GM12873 (cell line): ENCODE measurements at regions not wholly inside any gene's neighbourhood (a gene's known extent, or its start where the extent isn't known, plus 50 kb on each side); places are given as distances from the start of the nearest gene placed in this dataset.

Source experiments
- CTCF ChIP-seq: IDR thresholded peaks from 2 replicates; pipeline ENCODE4 v1.5.1; 2012; ENCODE audit warnings: low read depth, mild to moderate bottlenecking, moderate library complexity, low read length, control low read depth; ENCODE audit not compliant: insufficient read depth; ENCODE audit errors: missing control alignments

DNA sequence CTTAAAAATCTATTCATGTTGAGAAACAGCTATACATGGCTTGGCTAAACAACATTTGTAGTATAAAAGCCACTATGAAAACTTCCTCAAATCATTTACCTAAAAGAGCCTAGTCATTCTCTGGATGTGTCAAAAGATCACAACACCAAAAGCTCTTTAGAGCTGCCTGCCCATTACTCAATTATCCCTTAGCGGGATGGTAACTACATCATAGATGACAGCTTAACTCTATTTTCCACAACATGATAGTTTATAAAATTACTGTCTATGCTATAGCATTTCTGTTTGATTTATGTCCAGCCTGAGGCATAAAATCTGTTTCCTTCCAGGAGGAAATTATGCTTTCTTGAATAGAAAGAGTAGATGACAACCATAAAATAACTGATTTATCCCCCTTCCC is 777.6 kb upstream of the HS3ST5 start:
- TF ChIP-seq CTCF = no peak

- no peak for TF ChIP-seq CTCF
Measured at GRCh38 chr6:115091461-115091860, 748.6 kb upstream of the HS3ST5 start.

DNA sequence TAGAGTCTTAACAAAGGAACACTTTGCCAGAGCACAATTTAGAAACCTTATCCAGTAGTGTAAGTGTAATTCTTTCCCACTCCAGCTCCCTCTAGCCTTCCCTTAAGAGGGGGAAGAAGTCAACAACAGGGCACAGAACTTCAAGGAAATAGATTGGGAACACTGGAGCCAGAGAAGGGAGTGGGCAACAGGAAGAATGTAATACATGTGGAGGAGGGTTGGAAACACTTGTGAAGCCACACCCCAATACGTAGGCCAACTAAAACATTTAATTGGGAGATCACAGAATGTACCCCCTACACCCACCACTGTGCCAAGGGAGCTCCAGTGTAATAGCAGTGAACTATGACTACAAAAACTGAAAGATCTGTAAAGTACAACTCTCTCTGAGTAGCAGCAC is 735.7 kb upstream of the HS3ST5 start:
- TF ChIP-seq CTCF = no peak

GRCh38 chr6:115071962-115072361 is 729.1 kb upstream of the HS3ST5 start:
- no peak for TF ChIP-seq CTCF

GRCh38 chr6:115067690-115068447 is 725.0 kb upstream of the HS3ST5 start:
- TF ChIP-seq CTCF = no peak

DNA sequence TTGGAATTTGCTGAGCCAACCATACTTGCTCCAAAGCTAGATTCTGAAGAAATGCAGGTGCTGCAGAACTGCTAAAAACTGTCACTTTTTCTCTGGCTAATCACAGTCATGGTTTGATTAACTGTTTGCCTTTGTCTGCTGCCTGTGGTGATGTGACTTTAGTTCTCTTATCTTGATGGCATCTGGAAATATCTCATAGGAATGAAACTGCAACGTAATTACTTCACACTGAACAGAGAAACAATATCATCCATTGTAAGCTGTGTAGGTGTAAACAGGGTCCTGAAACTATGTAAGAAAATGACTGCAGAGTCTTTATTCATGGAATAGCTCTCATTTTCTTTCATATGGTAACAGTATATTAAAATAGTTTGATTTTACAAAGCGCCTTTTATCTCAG is 721.9 kb upstream of the HS3ST5 start:
- TF ChIP-seq CTCF = no peak

GRCh38 chr6:115060581-115060980 is 717.8 kb upstream of the HS3ST5 start:
- no peak for TF ChIP-seq CTCF
